ENCODE measurements at regions not wholly inside any gene's neighbourhood (a gene's known extent, or its start where the extent isn't known, plus 50 kb on each side); places are given as distances from the start of the nearest gene placed in this dataset.
"Not testable (repeated sequence)": the region's sequence is repeated elsewhere in the genome, so short reads cannot be mapped to it uniquely, and the experiment has no call there.

GRCh38 chr4:30094887-30095286 is 625.3 kb upstream of the PCDH7 start:
- DNase-seq: no peak
- H3K27me3 Mint-ChIP-seq (ENCODE audit: insufficient read depth): no peaks in the 10 kb centered on the region
- TF ChIP-seq CTCF (IDR thresholded peaks at IDR 0.05): no peak
- H3K27ac Mint-ChIP-seq: no peak overlapping the region
- H3K4me3 Mint-ChIP-seq: no peak overlapping the region
- H3K36me3 Mint-ChIP-seq (ENCODE audit: low read depth): peaks cover 5% of the 10 kb centered on the region; the same call in 1 of the 2 replicates
- H3K4me1 Mint-ChIP-seq (ENCODE audit: low read depth): no peaks in the 10 kb centered on the region
- peaks cover 14% of the 10 kb centered on the region for H3K9me3 Mint-ChIP-seq

GRCh38 chr4:30103455-30103854 is 616.7 kb upstream of the PCDH7 start:
- H3K36me3 Mint-ChIP-seq (ENCODE audit: low read depth): no peaks in the 10 kb centered on the region

GRCh38 chr4:30116401-30116800 is 603.8 kb upstream of the PCDH7 start:
- H3K4me3 Mint-ChIP-seq: no peak overlapping the region
- TF ChIP-seq CTCF (IDR thresholded peaks at IDR 0.05): no peak

More at GRCh38 chr4:30103455-30103854, 616.7 kb upstream of the PCDH7 start:
- H3K27me3 Mint-ChIP-seq (ENCODE audit: insufficient read depth): no peaks in the 10 kb centered on the region
- H3K4me3 Mint-ChIP-seq: no peak overlapping the region
- peaks cover 7% of the 10 kb centered on the region; the same call in 1 of the 2 replicates for H3K9me3 Mint-ChIP-seq
- no peak for TF ChIP-seq CTCF (IDR thresholded peaks at IDR 0.05)
- H3K4me1 Mint-ChIP-seq (ENCODE audit: low read depth): peaks cover 6% of the 10 kb centered on the region; the same call in 1 of the 2 replicates
- no peak for DNase-seq
- H3K27ac Mint-ChIP-seq: peak overlapping the region; percentile 47; the same call in 1 of the 2 replicates

GRCh38 chr4:30117433-30117832 is 602.7 kb upstream of the PCDH7 start:
- Mint-ChIP-seq H3K4me1 (ENCODE audit: low read depth) (no peaks in the 10 kb centered on the region), H3K9me3 (peaks cover 10% of the 10 kb centered on the region; the same call in 1 of the 2 replicates), H3K36me3 (ENCODE audit: low read depth) (no peaks in the 10 kb centered on the region), H3K4me3 (no peak overlapping the region), H3K27ac (no peak overlapping the region), H3K27me3 (ENCODE audit: insufficient read depth) (no peaks in the 10 kb centered on the region; the same call in 1 of the 2 replicates)
- no peak for TF ChIP-seq CTCF (IDR thresholded peaks at IDR 0.05)
- DNase-seq: no peak

More at GRCh38 chr4:30116401-30116800, 603.8 kb upstream of the PCDH7 start:
- H3K27ac Mint-ChIP-seq: no peak overlapping the region
- H3K4me1 Mint-ChIP-seq (ENCODE audit: low read depth): no peaks in the 10 kb centered on the region
- H3K27me3 Mint-ChIP-seq (ENCODE audit: insufficient read depth): no peaks in the 10 kb centered on the region; the same call in 1 of the 2 replicates
- no peaks in the 10 kb centered on the region for H3K36me3 Mint-ChIP-seq (ENCODE audit: low read depth)
- H3K9me3 Mint-ChIP-seq: peaks cover 14% of the 10 kb centered on the region
- DNase-seq: no peak

GRCh38 chr4:30122711-30123110 is 597.5 kb upstream of the PCDH7 start:
- no peak for DNase-seq
- H3K4me3 Mint-ChIP-seq: no peak overlapping the region
- no peak overlapping the region for H3K27ac Mint-ChIP-seq

GRCh38 chr4:30124621-30125020 is 595.5 kb upstream of the PCDH7 start:
- H3K27me3 Mint-ChIP-seq (ENCODE audit: insufficient read depth); DNase-seq; H3K27ac Mint-ChIP-seq; H3K9me3 Mint-ChIP-seq; H3K36me3 Mint-ChIP-seq (ENCODE audit: low read depth); H3K4me3 Mint-ChIP-seq; H3K4me1 Mint-ChIP-seq (ENCODE audit: low read depth): not testable (repeated sequence)

More at GRCh38 chr4:30122711-30123110, 597.5 kb upstream of the PCDH7 start:
- H3K4me1 Mint-ChIP-seq (ENCODE audit: low read depth): no peaks in the 10 kb centered on the region
- no peaks in the 10 kb centered on the region for H3K27me3 Mint-ChIP-seq (ENCODE audit: insufficient read depth)
- no peak for TF ChIP-seq CTCF (IDR thresholded peaks at IDR 0.05)
- H3K36me3 Mint-ChIP-seq (ENCODE audit: low read depth): no peaks in the 10 kb centered on the region
- H3K9me3 Mint-ChIP-seq: peaks cover 9% of the 10 kb centered on the region; the same call in 1 of the 2 replicates

Measured in HFFc6 (cell line).